Tibial nerve (tissue), 4 donors: ENCODE measurements at regions not wholly inside any gene's neighbourhood (a gene's known extent, or its start where the extent isn't known, plus 50 kb on each side); places are given as distances from the start of the nearest gene placed in this dataset.

Experiments used
- DNase-seq, 2 donors: peaks; one replicate each; pipeline ENCODE4 v3.0.0-alpha.2; 2019; ENCODE audit warnings: low spot score in 2 of 2
- H3K27ac ChIP-seq, 4 donors: fragments of 200-600 bp; sonication (generic) in 3 of 4; one replicate each; pipeline ENCODE4 v1.5.1; 2017 to 2019; ENCODE audit warnings: mild to moderate bottlenecking in 1 of 4
- H3K27me3 ChIP-seq, 2 donors: fragments of 200-600 bp; sonication (generic) in 1 of 2; one replicate each; pipeline versions ENCODE4 v1.5.1 to v1.6.0; 2017 to 2019
- H3K36me3 ChIP-seq, 3 donors: fragments of 200-600 bp; sonication (generic); one replicate each; pipeline ENCODE4 v1.5.1; 2018 to 2019
- H3K4me1 ChIP-seq, 4 donors: fragments of 200-600 bp; sonication (generic) in 3 of 4; one replicate each; pipeline ENCODE4 v1.5.1; 2017 to 2019
- H3K4me3 ChIP-seq, 4 donors: fragments of 200-600 bp; sonication (generic) in 3 of 4; one replicate each; pipeline ENCODE4 v1.5.1; 2017 to 2019; ENCODE audit warnings: mild to moderate bottlenecking in 1 of 4, moderate library complexity in 1 of 4
- H3K9me3 ChIP-seq, 4 donors: fragments of 200-600 bp; sonication (generic) in 3 of 4; one replicate each; pipeline ENCODE4 v1.5.1; 2017 to 2019
- CTCF ChIP-seq, 5 experiments: fragments of 200-600 bp in 3 of 5; fragments of 450-650 bp in 2 of 5; sonication (generic) in 3 of 5; IDR thresholded peaks; one replicate each; pipeline ENCODE4 v1.5.1; 2016 to 2019; ENCODE audit warnings: antibody characterized with exemption in 5 of 5, mild to moderate bottlenecking in 3 of 5, moderate library complexity in 2 of 5
- EP300 ChIP-seq, 2 donors: sonication (generic); formaldehyde crosslinking; IDR thresholded peaks; one replicate each; pipeline ENCODE4 v1.6.1; 2017; ENCODE audit warnings: antibody characterized with exemption in 2 of 2, mild to moderate bottlenecking in 1 of 2
- POLR2A ChIP-seq, 2 donors: fragments of 450-650 bp; IDR thresholded peaks; one replicate each; pipeline ENCODE4 v1.6.1; 2017; ENCODE audit warnings: antibody characterized with exemption in 2 of 2, mild to moderate bottlenecking in 2 of 2, moderate library complexity in 2 of 2
- WGBS, 2 donors: methylation state at CpG; one replicate each; pipeline ENCODE4 v1.1.5; 2018; 5-methylcytosine and 5-hydroxymethylcytosine counted together

- 92 to 96% methylated on average over 3 of the region's 3 CpGs for WGBS, 2 donors
- Histone ChIP-seq H3K4me3 (no peak overlapping the region), H3K9me3 (no peaks in the 10 kb centered on the region), H3K27me3 (no peaks in the 10 kb centered on the region), H3K36me3 (no peaks in the 10 kb centered on the region), H3K4me1 (no peaks in the 10 kb centered on the region), H3K27ac (no peak overlapping the region)
- no peak for TF ChIP-seq POLR2A (IDR thresholded peaks at IDR 0.05)
- no peak for TF ChIP-seq EP300 (IDR thresholded peaks at IDR 0.05)
- TF ChIP-seq CTCF (IDR thresholded peaks at IDR 0.05) = no peak
- DNase-seq = no peak
Observed at GRCh38 chr13:91105270-91105669, 242.2 kb upstream of the MIR17HG start.

- no peak for DNase-seq
- no peaks in the 10 kb centered on the region for H3K27me3 ChIP-seq
- WGBS, 2 donors = 90 to 93% methylated on average over 2 of the region's 2 CpGs
- H3K9me3 ChIP-seq = no peaks in the 10 kb centered on the region
- no peak overlapping the region for H3K4me3 ChIP-seq
- no peak overlapping the region for H3K27ac ChIP-seq
- no peak for TF ChIP-seq CTCF (IDR thresholded peaks at IDR 0.05)
- no peak for TF ChIP-seq EP300 (IDR thresholded peaks at IDR 0.05)
- no peak for TF ChIP-seq POLR2A (IDR thresholded peaks at IDR 0.05)
- no peaks in the 10 kb centered on the region for H3K4me1 ChIP-seq
- no peaks in the 10 kb centered on the region for H3K36me3 ChIP-seq
Observed at GRCh38 chr13:91106565-91106964, 240.9 kb upstream of the MIR17HG start.

- Histone ChIP-seq H3K27ac (no peak overlapping the region), H3K4me1 (no peaks in the 10 kb centered on the region), H3K27me3 (no peaks in the 10 kb centered on the region), H3K36me3 (no peaks in the 10 kb centered on the region), H3K4me3 (no peak overlapping the region), H3K9me3 (no peaks in the 10 kb centered on the region)
- TF ChIP-seq EP300 (IDR thresholded peaks at IDR 0.05) (no peak), CTCF (IDR thresholded peaks at IDR 0.05) (no peak), POLR2A (IDR thresholded peaks at IDR 0.05) (no peak)
- 73 to 95% methylated on average over 1 of the region's 1 CpG for WGBS, 2 donors
- DNase-seq = no peak
Observed at GRCh38 chr13:91108315-91108714, 239.2 kb upstream of the MIR17HG start.

GRCh38 chr13:91111476-91112200 is 235.8 kb upstream of the MIR17HG start:
- Histone ChIP-seq H3K27me3 (no peaks in the 10 kb centered on the region), H3K27ac (no peak overlapping the region), H3K36me3 (no peaks in the 10 kb centered on the region), H3K4me1 (no peaks in the 10 kb centered on the region), H3K4me3 (no peak overlapping the region), H3K9me3 (no peaks in the 10 kb centered on the region)
- no peak for TF ChIP-seq POLR2A (IDR thresholded peaks at IDR 0.05)
- TF ChIP-seq CTCF (IDR thresholded peaks at IDR 0.05) = no peak
- no peak for TF ChIP-seq EP300 (IDR thresholded peaks at IDR 0.05)
- DNase-seq = no peak
- WGBS, 2 donors = 75 to 79% methylated on average over 6 of the region's 6 CpGs

GRCh38 chr13:91112201-91112923 is 235.1 kb upstream of the MIR17HG start:
- H3K9me3 ChIP-seq = no peaks in the 10 kb centered on the region
- no peak overlapping the region for H3K27ac ChIP-seq
- H3K36me3 ChIP-seq = no peaks in the 10 kb centered on the region
- WGBS, 2 donors = 63 to 74% methylated on average over 7 of the region's 7 CpGs
- TF ChIP-seq POLR2A (IDR thresholded peaks at IDR 0.05) = no peak
- TF ChIP-seq CTCF (IDR thresholded peaks at IDR 0.05) = no peak
- H3K27me3 ChIP-seq = no peaks in the 10 kb centered on the region
- DNase-seq = no peak
- no peaks in the 10 kb centered on the region for H3K4me1 ChIP-seq
- no peak overlapping the region for H3K4me3 ChIP-seq
